Esophagus squamous epithelium (tissue), 4 donors: ENCODE measurements at regions not wholly inside any gene's neighbourhood (a gene's known extent, or its start where the extent isn't known, plus 50 kb on each side); places are given as distances from the start of the nearest gene placed in this dataset.

Experiments
- POLR2A ChIP-seq, 4 donors: fragments of 450-650 bp; IDR thresholded peaks; one replicate each; pipeline ENCODE4 v1.6.1; 2017; ENCODE audit warnings: antibody characterized with exemption in 4 of 4, mild to moderate bottlenecking in 4 of 4, moderate library complexity in 3 of 4
- TF ChIP-seq, protein P1 (sequence below), 6 experiments: fragments of 450-650 bp in 4 of 6; fragments of 200-600 bp in 2 of 6; sonication (generic) in 2 of 6; IDR thresholded peaks; one replicate each; pipeline ENCODE4 v1.5.1; 2016 to 2019; ENCODE audit warnings: antibody characterized with exemption in 6 of 6, mild to moderate bottlenecking in 4 of 6, moderate library complexity in 4 of 6

GRCh38 chr1:168421399-168422004, 122.3 kb downstream of the XCL2 start:
- TF ChIP-seq, protein P1, sequence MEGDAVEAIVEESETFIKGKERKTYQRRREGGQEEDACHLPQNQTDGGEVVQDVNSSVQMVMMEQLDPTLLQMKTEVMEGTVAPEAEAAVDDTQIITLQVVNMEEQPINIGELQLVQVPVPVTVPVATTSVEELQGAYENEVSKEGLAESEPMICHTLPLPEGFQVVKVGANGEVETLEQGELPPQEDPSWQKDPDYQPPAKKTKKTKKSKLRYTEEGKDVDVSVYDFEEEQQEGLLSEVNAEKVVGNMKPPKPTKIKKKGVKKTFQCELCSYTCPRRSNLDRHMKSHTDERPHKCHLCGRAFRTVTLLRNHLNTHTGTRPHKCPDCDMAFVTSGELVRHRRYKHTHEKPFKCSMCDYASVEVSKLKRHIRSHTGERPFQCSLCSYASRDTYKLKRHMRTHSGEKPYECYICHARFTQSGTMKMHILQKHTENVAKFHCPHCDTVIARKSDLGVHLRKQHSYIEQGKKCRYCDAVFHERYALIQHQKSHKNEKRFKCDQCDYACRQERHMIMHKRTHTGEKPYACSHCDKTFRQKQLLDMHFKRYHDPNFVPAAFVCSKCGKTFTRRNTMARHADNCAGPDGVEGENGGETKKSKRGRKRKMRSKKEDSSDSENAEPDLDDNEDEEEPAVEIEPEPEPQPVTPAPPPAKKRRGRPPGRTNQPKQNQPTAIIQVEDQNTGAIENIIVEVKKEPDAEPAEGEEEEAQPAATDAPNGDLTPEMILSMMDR (IDR thresholded peaks at IDR 0.05), result no peak
- TF ChIP-seq POLR2A (IDR thresholded peaks at IDR 0.05), result no peak
